Keratinocyte (primary cell): ENCODE measurements at regions not wholly inside any gene's neighbourhood (a gene's known extent, or its start where the extent isn't known, plus 50 kb on each side); places are given as distances from the start of the nearest gene placed in this dataset.

Experiments used
- DNase-seq: peaks from one replicate; pipeline ENCODE4 v3.0.0-alpha.2; 2011; ENCODE audit warnings: low read depth, missing footprints, low spot score
- FAIRE-seq: peaks from 2 replicates; lab custom pipeline; 2011; peaks lifted over from hg19 to GRCh38; lab: Jason Lieb, UNC
- H2AFZ ChIP-seq: 2 replicates; pipeline ENCODE4 v1.6.0; 2012; ENCODE audit warnings: low read length, control low read depth, inconsistent platforms; ENCODE audit not compliant: control insufficient read depth
- H3K27ac ChIP-seq: 2 replicates; pipeline ENCODE4 v1.5.1; 2011; ENCODE audit warnings: low read length; ENCODE audit not compliant: control insufficient read depth, insufficient read depth
- H3K27me3 ChIP-seq: 3 replicates; pipeline ENCODE4 v1.6.0; 2011; ENCODE audit warnings: low read length; ENCODE audit not compliant: control insufficient read depth, insufficient read depth; ENCODE audit errors: extremely low read depth
- H3K36me3 ChIP-seq, 2 experiments: 2 replicates in 1 of 2; 3 replicates in 1 of 2; pipeline ENCODE4 v1.5.1; 2011; ENCODE audit warnings: low read length in 2 of 2, mild to moderate bottlenecking in 1 of 2; ENCODE audit not compliant: control insufficient read depth in 2 of 2, insufficient read depth in 2 of 2; ENCODE audit errors: extremely low read depth in 1 of 2
- H3K4me1 ChIP-seq: 3 replicates; pipeline ENCODE4 v1.5.1; 2011; ENCODE audit warnings: low read length; ENCODE audit not compliant: control insufficient read depth, insufficient read depth; ENCODE audit errors: extremely low read depth
- H3K4me2 ChIP-seq: 3 replicates; pipeline ENCODE4 v1.6.0; 2011; ENCODE audit warnings: low read depth, low read length; ENCODE audit not compliant: control insufficient read depth, insufficient read depth; ENCODE audit errors: extremely low read depth
- H3K4me3 ChIP-seq, 3 experiments: fragments of 200-600 bp in 1 of 3; sonication (generic) in 1 of 3; 2 replicates in 2 of 3; 3 replicates in 1 of 3; pipeline ENCODE4 v1.5.1; 2011 to 2016; ENCODE audit warnings: low read length in 3 of 3, mild to moderate bottlenecking in 3 of 3, control low read depth in 2 of 3, inconsistent platforms in 1 of 3, low read depth in 1 of 3, mixed read lengths in 1 of 3, mixed run types in 1 of 3, moderate library complexity in 1 of 3; ENCODE audit not compliant: control insufficient read depth in 2 of 3, insufficient read depth in 2 of 3; ENCODE audit errors: extremely low read depth in 1 of 3
- H3K79me2 ChIP-seq: 2 replicates; pipeline ENCODE4 v1.6.0; 2012; ENCODE audit warnings: low read length; ENCODE audit not compliant: control insufficient read depth, insufficient read depth
- H3K9ac ChIP-seq: 3 replicates; pipeline ENCODE4 v1.6.0; 2011; ENCODE audit warnings: low read length; ENCODE audit not compliant: control insufficient read depth, insufficient read depth; ENCODE audit errors: extremely low read depth
- H3K9me1 ChIP-seq: 3 replicates; pipeline ENCODE4 v1.6.0; 2011; ENCODE audit warnings: low read length; ENCODE audit not compliant: control insufficient read depth, insufficient read depth; ENCODE audit errors: extremely low read depth
- H3K9me3 ChIP-seq: 2 replicates; pipeline ENCODE4 v1.5.1; 2012; ENCODE audit warnings: low read depth, low read length; ENCODE audit not compliant: control insufficient read depth
- H4K20me1 ChIP-seq: 3 replicates; pipeline ENCODE4 v1.6.0; 2011; ENCODE audit warnings: low read length; ENCODE audit not compliant: control insufficient read depth, insufficient read depth; ENCODE audit errors: extremely low read depth
- CTCF ChIP-seq, 3 experiments: IDR thresholded peaks in 1 of 3; conservative IDR thresholded peaks in 1 of 3; optimal IDR thresholded peaks in 1 of 3; 2 replicates in 2 of 3; 3 replicates in 1 of 3; pipeline versions ENCODE3 to v1.5.1; 2011; ENCODE audit warnings: low read length in 3 of 3, mild to moderate bottlenecking in 3 of 3, moderate library complexity in 2 of 3, control low read depth in 1 of 3, inconsistent platforms in 1 of 3; ENCODE audit not compliant: insufficient read depth in 2 of 3; ENCODE audit errors: extremely low read depth in 1 of 3
- EZH2 ChIP-seq: IDR thresholded peaks from one replicate; pipeline ENCODE4 v1.6.1; 2012; ENCODE audit warnings: inconsistent platforms, mild to moderate bottlenecking, low read length, moderate library complexity
- dilution Hi-C: fragments of 300-500 bp; cut with MboI; formaldehyde crosslinking; loops from one replicate; pipeline ENCODE4 v1.7.0; 2020; ENCODE audit warnings: low sequenced_read_pairs; ENCODE audit not compliant: extremely low pct_ligation_motif_present

- no peaks in the 10 kb centered on the region for H3K79me2 ChIP-seq
- no peaks in the 10 kb centered on the region for H4K20me1 ChIP-seq
- H3K9me3 ChIP-seq, result no peaks in the 10 kb centered on the region
- H2AFZ ChIP-seq, result no peak overlapping the region
- H3K4me3 ChIP-seq, result no peak overlapping the region
- FAIRE-seq, result no peak
- H3K9me1 ChIP-seq, result no peaks in the 10 kb centered on the region
- DNase-seq, result no peak
- dilution Hi-C loops, result no loop called here
- H3K4me2 ChIP-seq, result no peak overlapping the region
- TF ChIP-seq EZH2 (no peak), CTCF (optimal IDR thresholded peaks at IDR 0.05 in 1 of 3, IDR thresholded peaks at IDR 0.05 in 1 of 3, conservative IDR thresholded peaks at IDR 0.05 in 1 of 3; ENCODE audit: extremely low read depth in 1 of 3, insufficient read depth in 2 of 3, low read length in 3 of 3) (no peak)
- no peak overlapping the region for H3K27ac ChIP-seq
- no peak overlapping the region for H3K9ac ChIP-seq
- H3K4me1 ChIP-seq, result no peaks in the 10 kb centered on the region
- H3K27me3 ChIP-seq, result no peaks in the 10 kb centered on the region
- H3K36me3 ChIP-seq, result no peaks in the 10 kb centered on the region
Observed at GRCh38 chr17:13127921-13128602, 110.2 kb upstream of the ELAC2 start.

GRCh38 chr17:13120864-13121263 is 103.0 kb upstream of the ELAC2 start:
- Histone ChIP-seq H3K9ac (no peak overlapping the region), H3K27ac (no peak overlapping the region), H3K79me2 (no peaks in the 10 kb centered on the region), H4K20me1 (no peaks in the 10 kb centered on the region), H3K4me3 (no peak overlapping the region), H3K36me3 (no peaks in the 10 kb centered on the region), H3K27me3 (no peaks in the 10 kb centered on the region), H3K9me3 (no peaks in the 10 kb centered on the region), H3K4me2 (no peak overlapping the region), H3K9me1 (no peaks in the 10 kb centered on the region), H3K4me1 (no peaks in the 10 kb centered on the region), H2AFZ (no peak overlapping the region)
- FAIRE-seq (no peak), DNase-seq (no peak)
- TF ChIP-seq CTCF (optimal IDR thresholded peaks at IDR 0.05 in 1 of 3, IDR thresholded peaks at IDR 0.05 in 1 of 3, conservative IDR thresholded peaks at IDR 0.05 in 1 of 3; ENCODE audit: extremely low read depth in 1 of 3, insufficient read depth in 2 of 3, low read length in 3 of 3), result no peak
- TF ChIP-seq EZH2, result no peak
- dilution Hi-C loops, result no loop called here
